ENCODE measurements at regions not wholly inside any gene's neighbourhood (a gene's known extent, or its start where the extent isn't known, plus 50 kb on each side); places are given as distances from the start of the nearest gene placed in this dataset.

- ChIA-PET CTCF (no interaction called here), POLR2A (no interaction called here)
- no peak for TF ChIP-seq CTCF (IDR thresholded peaks at IDR 0.05; ENCODE audit: low read depth, low read length)
- H3K4me3 ChIP-seq (ENCODE audit: low read depth, low read length) = no peak overlapping the region
- no peak for DNase-seq (ENCODE audit: low read depth, low spot score)
- no peaks in the 10 kb centered on the region for H3K9me3 ChIP-seq (ENCODE audit: control insufficient read depth, insufficient read depth, low read length)
- H3K27ac ChIP-seq (ENCODE audit: low read depth, low read length) = no peak overlapping the region
- H3K27me3 ChIP-seq (ENCODE audit: control insufficient read depth, insufficient read depth, low read length) = no peaks in the 10 kb centered on the region
Measured at GRCh38 chr13:33445024-33445423, 159.5 kb upstream of the STARD13 start.

- Histone ChIP-seq H3K9me3 (ENCODE audit: control insufficient read depth, insufficient read depth, low read length) (no peaks in the 10 kb centered on the region), H3K27ac (ENCODE audit: low read depth, low read length) (no peak overlapping the region), H3K4me3 (ENCODE audit: low read depth, low read length) (no peak overlapping the region), H3K27me3 (ENCODE audit: control insufficient read depth, insufficient read depth, low read length) (no peaks in the 10 kb centered on the region)
- DNase-seq (ENCODE audit: low read depth, low spot score) = no peak
- CTCF ChIA-PET = no interaction called here
- POLR2A ChIA-PET = no interaction called here
- TF ChIP-seq CTCF (IDR thresholded peaks at IDR 0.05; ENCODE audit: low read depth, low read length) = no peak
Measured at GRCh38 chr13:33445476-33445875, 159.9 kb upstream of the STARD13 start.

GRCh38 chr13:33446821-33447725, 161.5 kb upstream of the STARD13 start:
- Histone ChIP-seq H3K9me3 (ENCODE audit: control insufficient read depth, insufficient read depth, low read length) (no peaks in the 10 kb centered on the region), H3K27me3 (ENCODE audit: control insufficient read depth, insufficient read depth, low read length) (no peaks in the 10 kb centered on the region), H3K27ac (ENCODE audit: low read depth, low read length) (no peak overlapping the region), H3K4me3 (ENCODE audit: low read depth, low read length) (no peak overlapping the region)
- no peak for TF ChIP-seq CTCF (IDR thresholded peaks at IDR 0.05; ENCODE audit: low read depth, low read length)
- POLR2A ChIA-PET = interaction anchor here (0.7 kb wide), 1 partner anchor 21 kb away, joined by 3 read pairs; no protein-coding TSS in a partner anchor
- no peak for DNase-seq (ENCODE audit: low read depth, low spot score)
- CTCF ChIA-PET = no interaction called here

- TF ChIP-seq CTCF (IDR thresholded peaks at IDR 0.05; ENCODE audit: low read depth, low read length) = no peak
- Histone ChIP-seq H3K27ac (ENCODE audit: low read depth, low read length) (no peak overlapping the region), H3K4me3 (ENCODE audit: low read depth, low read length) (no peak overlapping the region), H3K27me3 (ENCODE audit: control insufficient read depth, insufficient read depth, low read length) (no peaks in the 10 kb centered on the region), H3K9me3 (ENCODE audit: control insufficient read depth, insufficient read depth, low read length) (no peaks in the 10 kb centered on the region)
- CTCF ChIA-PET = no interaction called here
- DNase-seq (ENCODE audit: low read depth, low spot score) = no peak
- POLR2A ChIA-PET = no interaction called here
Measured at GRCh38 chr13:33448889-33449288, 163.3 kb upstream of the STARD13 start.

GRCh38 chr13:33450956-33451709, 165.6 kb upstream of the STARD13 start:
- no peaks in the 10 kb centered on the region for H3K27me3 ChIP-seq (ENCODE audit: control insufficient read depth, insufficient read depth, low read length)
- H3K27ac ChIP-seq (ENCODE audit: low read depth, low read length) = no peak overlapping the region
- POLR2A ChIA-PET = no interaction called here
- no peak for DNase-seq (ENCODE audit: low read depth, low spot score)
- no peaks in the 10 kb centered on the region for H3K9me3 ChIP-seq (ENCODE audit: control insufficient read depth, insufficient read depth, low read length)
- CTCF ChIA-PET = no interaction called here
- TF ChIP-seq CTCF (IDR thresholded peaks at IDR 0.05; ENCODE audit: low read depth, low read length) = no peak
- H3K4me3 ChIP-seq (ENCODE audit: low read depth, low read length) = no peak overlapping the region

Measured in AG04450 (cell line).